DOHH2 (cell line): ENCODE measurements at regions not wholly inside any gene's neighbourhood (a gene's known extent, or its start where the extent isn't known, plus 50 kb on each side); places are given as distances from the start of the nearest gene placed in this dataset.

Experiments
- H3F3A ChIP-seq: fragments of 200-600 bp; sonication (generic), shearing (Covaris generic); 2 replicates; pipeline ENCODE4 v1.6.0; 2016; ENCODE audit warnings: antibody characterized with exemption, mild to moderate bottlenecking; ENCODE audit not compliant: control insufficient read depth, insufficient read depth
- H3K27ac ChIP-seq: fragments of 200-600 bp; sonication (generic); 2 replicates; pipeline ENCODE4 v1.5.1; 2014; ENCODE audit warnings: low read depth, mild to moderate bottlenecking, low read length, moderate library complexity
- H3K27me3 ChIP-seq: fragments of 200-600 bp; sonication (generic); 2 replicates; pipeline ENCODE4 v1.6.1; 2014; ENCODE audit warnings: mild to moderate bottlenecking, low read length, mixed read lengths; ENCODE audit not compliant: control insufficient read depth
- H3K36me3 ChIP-seq: fragments of 200-600 bp; sonication (generic); 2 replicates; pipeline ENCODE4 v1.6.1; 2014; ENCODE audit warnings: mild to moderate bottlenecking, low read length, moderate library complexity, mixed read lengths; ENCODE audit not compliant: control insufficient read depth
- H3K4me1 ChIP-seq: fragments of 200-600 bp; sonication (generic); 2 replicates; pipeline ENCODE4 v1.6.1; 2014; ENCODE audit warnings: mild to moderate bottlenecking, low read length, mixed read lengths; ENCODE audit not compliant: control insufficient read depth
- H3K4me2 ChIP-seq: fragments of 200-600 bp; sonication (generic); 2 replicates; pipeline ENCODE4 v1.6.0; 2014; ENCODE audit warnings: mild to moderate bottlenecking, low read length, moderate library complexity
- H3K4me3 ChIP-seq: fragments of 200-600 bp; sonication (generic); 2 replicates; pipeline ENCODE4 v1.5.1; 2014; ENCODE audit warnings: mild to moderate bottlenecking, low read length, mixed read lengths
- H3K79me2 ChIP-seq: fragments of 200-600 bp; sonication (generic); 2 replicates; pipeline ENCODE4 v1.6.1; 2014; ENCODE audit warnings: mild to moderate bottlenecking, low read length, mixed read lengths; ENCODE audit not compliant: control insufficient read depth
- H3K9me2 ChIP-seq: fragments of 200-600 bp; sonication (generic); replicated peaks from 2 replicates; pipeline ENCODE4 v1.6.1; 2014; ENCODE audit warnings: mild to moderate bottlenecking, low read length, mixed read lengths; ENCODE audit not compliant: control insufficient read depth
- H3K9me3 ChIP-seq: fragments of 200-600 bp; sonication (generic); 2 replicates; pipeline ENCODE4 v1.6.1; 2014; ENCODE audit warnings: antibody characterized with exemption, low read length, mixed read lengths; ENCODE audit not compliant: control insufficient read depth, insufficient read depth
- H4K20me1 ChIP-seq: fragments of 200-600 bp; sonication (generic); 2 replicates; pipeline ENCODE4 v1.6.0; 2014; ENCODE audit warnings: low read depth, mild to moderate bottlenecking, antibody characterized with exemption, low read length, moderate library complexity; ENCODE audit not compliant: control insufficient read depth, insufficient read depth
- CTCF ChIP-seq: fragments of 200-600 bp; sonication (generic); IDR thresholded peaks from one replicate; pipeline ENCODE4 v1.5.1; 2014; ENCODE audit warnings: antibody characterized with exemption, mild to moderate bottlenecking, low read depth, low read length; ENCODE audit not compliant: poor library complexity, severe bottlenecking
- EZH2phosphoT487 ChIP-seq: fragments of 200-600 bp; sonication (generic); IDR thresholded peaks from 2 replicates; pipeline ENCODE4 v1.6.1; 2017; ENCODE audit warnings: borderline replicate concordance, mild to moderate bottlenecking, antibody characterized with exemption, low read length, moderate library complexity, mixed read lengths

- no peaks in the 10 kb centered on the region for H3K79me2 ChIP-seq
- no peak overlapping the region for H3K4me3 ChIP-seq
- H3K4me2 ChIP-seq = peak overlapping the region; percentile 37
- H3K27me3 ChIP-seq = no peaks in the 10 kb centered on the region; the same call in 1 of the 2 replicates
- no peaks in the 10 kb centered on the region for H3K9me2 ChIP-seq
- TF ChIP-seq EZH2phosphoT487 (no peak), CTCF (no peak)
- H3F3A ChIP-seq = peaks cover 10% of the 10 kb centered on the region
- H3K36me3 ChIP-seq = no peaks in the 10 kb centered on the region
- peaks cover 32% of the 10 kb centered on the region for H3K4me1 ChIP-seq
- H3K27ac ChIP-seq = no peak overlapping the region
- no peaks in the 10 kb centered on the region for H4K20me1 ChIP-seq
- H3K9me3 ChIP-seq = no peaks in the 10 kb centered on the region
Observed at GRCh38 chr7:25889765-25890164, 262.2 kb upstream of the NFE2L3 start.

- H3K4me2 ChIP-seq = no peak overlapping the region
- H3K27ac ChIP-seq = no peak overlapping the region
- H3K4me1 ChIP-seq = peaks cover 43% of the 10 kb centered on the region
- no peak overlapping the region for H3K4me3 ChIP-seq
- H3K9me3 ChIP-seq = no peaks in the 10 kb centered on the region
- H3F3A ChIP-seq = peaks cover 16% of the 10 kb centered on the region
- no peak for TF ChIP-seq EZH2phosphoT487
- no peak for TF ChIP-seq CTCF
- H3K79me2 ChIP-seq = no peaks in the 10 kb centered on the region
- H3K36me3 ChIP-seq = no peaks in the 10 kb centered on the region
- no peaks in the 10 kb centered on the region for H3K27me3 ChIP-seq
- H4K20me1 ChIP-seq = no peaks in the 10 kb centered on the region
- no peaks in the 10 kb centered on the region for H3K9me2 ChIP-seq
Observed at GRCh38 chr7:25891591-25891990, 260.4 kb upstream of the NFE2L3 start.

GRCh38 chr7:25893436-25893835 is 258.6 kb upstream of the NFE2L3 start:
- H3F3A ChIP-seq = peaks cover 16% of the 10 kb centered on the region
- H3K4me1 ChIP-seq = peaks cover 43% of the 10 kb centered on the region
- TF ChIP-seq CTCF (no peak), EZH2phosphoT487 (no peak)
- no peaks in the 10 kb centered on the region for H3K9me2 ChIP-seq
- no peaks in the 10 kb centered on the region for H4K20me1 ChIP-seq
- peak overlapping the region; percentile 83 for H3K4me2 ChIP-seq
- H3K4me3 ChIP-seq = peak overlapping the region; percentile 73
- H3K9me3 ChIP-seq = no peaks in the 10 kb centered on the region
- no peaks in the 10 kb centered on the region for H3K27me3 ChIP-seq
- peak overlapping the region; percentile 55 for H3K27ac ChIP-seq
- H3K79me2 ChIP-seq = no peaks in the 10 kb centered on the region
- no peaks in the 10 kb centered on the region for H3K36me3 ChIP-seq
